ENCODE measurements at regions not wholly inside any gene's neighbourhood (a gene's known extent, or its start where the extent isn't known, plus 50 kb on each side); places are given as distances from the start of the nearest gene placed in this dataset.

GRCh38 chr2:146837857-146838256, 1007.0 kb upstream of the ACVR2A start (continued):
- TF ChIP-seq STAT1 (IDR thresholded peaks at IDR 0.05; ENCODE audit: unreplicated experiment) (no peak), ETS1 (IDR thresholded peaks at IDR 0.05) (no peak), JUNB (IDR thresholded peaks at IDR 0.05; ENCODE audit: unreplicated experiment) (no peak)

DNA sequence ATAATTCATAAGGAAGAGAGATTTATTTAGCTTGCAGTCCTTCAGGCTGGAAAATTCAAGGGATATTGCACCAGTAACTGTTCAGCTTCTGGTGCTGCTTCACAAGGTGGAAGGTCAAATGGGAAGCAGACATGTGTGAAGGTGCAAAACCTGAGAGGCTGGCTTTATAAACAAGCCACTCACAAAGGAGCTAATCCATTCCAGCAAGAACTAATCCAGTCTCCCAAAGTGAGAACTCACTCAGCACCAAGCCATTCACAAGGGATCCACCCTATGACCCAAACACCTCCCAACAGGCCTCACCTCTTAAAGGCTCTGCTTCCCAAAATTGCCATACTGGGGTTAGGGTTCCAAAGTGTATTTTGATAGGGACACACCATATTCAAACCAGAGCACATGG, 1018.4 kb upstream of the ACVR2A start:
- Mint-ChIP-seq H3K36me3 (ENCODE audit: low read depth) (peaks cover 6% of the 10 kb centered on the region; the same call in 2 of the 3 replicates), H3K27ac (no peak overlapping the region), H3K27me3 (ENCODE audit: insufficient read depth, low read depth, poor library complexity) (no peaks in the 10 kb centered on the region), H3K4me1 (peaks cover 17% of the 10 kb centered on the region; the same call in 2 of the 3 replicates), H3K9me3 (peaks cover 17% of the 10 kb centered on the region; the same call in 2 of the 3 replicates), H3K4me3 (no peak overlapping the region)
- TF ChIP-seq JUNB (IDR thresholded peaks at IDR 0.05; ENCODE audit: unreplicated experiment) (no peak), EZH2 (IDR thresholded peaks at IDR 0.05; ENCODE audit: low read depth, unreplicated experiment) (no peak), ZNF331 (CRISPR knock-in tag; IDR thresholded peaks at IDR 0.05; ENCODE audit: low read depth) (no peak), ETS1 (IDR thresholded peaks at IDR 0.05) (no peak), CTCF (conservative IDR thresholded peaks at IDR 0.05; ENCODE audit: low read depth in 2 of 2) (no peak), EZH2phosphoT487 (IDR thresholded peaks at IDR 0.05; ENCODE audit: unreplicated experiment) (no peak), POLR2AphosphoS5 (IDR thresholded peaks at IDR 0.05; ENCODE audit: low read depth) (no peak), ZNF114 (CRISPR knock-in tag; IDR thresholded peaks at IDR 0.05) (no peak), NANOG (IDR thresholded peaks at IDR 0.05; ENCODE audit: borderline replicate concordance) (no peak), CREB1 (CRISPR knock-in tag; IDR thresholded peaks at IDR 0.05; ENCODE audit: low read depth) (no peak), STAT1 (IDR thresholded peaks at IDR 0.05; ENCODE audit: unreplicated experiment) (no peak)
- TF ChIP-seq, protein P1, sequence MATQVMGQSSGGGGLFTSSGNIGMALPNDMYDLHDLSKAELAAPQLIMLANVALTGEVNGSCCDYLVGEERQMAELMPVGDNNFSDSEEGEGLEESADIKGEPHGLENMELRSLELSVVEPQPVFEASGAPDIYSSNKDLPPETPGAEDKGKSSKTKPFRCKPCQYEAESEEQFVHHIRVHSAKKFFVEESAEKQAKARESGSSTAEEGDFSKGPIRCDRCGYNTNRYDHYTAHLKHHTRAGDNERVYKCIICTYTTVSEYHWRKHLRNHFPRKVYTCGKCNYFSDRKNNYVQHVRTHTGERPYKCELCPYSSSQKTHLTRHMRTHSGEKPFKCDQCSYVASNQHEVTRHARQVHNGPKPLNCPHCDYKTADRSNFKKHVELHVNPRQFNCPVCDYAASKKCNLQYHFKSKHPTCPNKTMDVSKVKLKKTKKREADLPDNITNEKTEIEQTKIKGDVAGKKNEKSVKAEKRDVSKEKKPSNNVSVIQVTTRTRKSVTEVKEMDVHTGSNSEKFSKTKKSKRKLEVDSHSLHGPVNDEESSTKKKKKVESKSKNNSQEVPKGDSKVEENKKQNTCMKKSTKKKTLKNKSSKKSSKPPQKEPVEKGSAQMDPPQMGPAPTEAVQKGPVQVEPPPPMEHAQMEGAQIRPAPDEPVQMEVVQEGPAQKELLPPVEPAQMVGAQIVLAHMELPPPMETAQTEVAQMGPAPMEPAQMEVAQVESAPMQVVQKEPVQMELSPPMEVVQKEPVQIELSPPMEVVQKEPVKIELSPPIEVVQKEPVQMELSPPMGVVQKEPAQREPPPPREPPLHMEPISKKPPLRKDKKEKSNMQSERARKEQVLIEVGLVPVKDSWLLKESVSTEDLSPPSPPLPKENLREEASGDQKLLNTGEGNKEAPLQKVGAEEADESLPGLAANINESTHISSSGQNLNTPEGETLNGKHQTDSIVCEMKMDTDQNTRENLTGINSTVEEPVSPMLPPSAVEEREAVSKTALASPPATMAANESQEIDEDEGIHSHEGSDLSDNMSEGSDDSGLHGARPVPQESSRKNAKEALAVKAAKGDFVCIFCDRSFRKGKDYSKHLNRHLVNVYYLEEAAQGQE (IDR thresholded peaks at IDR 0.05; ENCODE audit: unreplicated experiment), result no peak
- no peak for DNase-seq (ENCODE audit: low spot score)
- H3K79me2 ChIP-seq (replicated peaks; ENCODE audit: insufficient read depth), result no peaks in the 10 kb centered on the region
- H3K27ac ChIP-seq (ENCODE audit: low read depth), result no peak overlapping the region
- ATAC-seq, result no peak
- no peaks in the 10 kb centered on the region for H3K27me3 ChIP-seq (ENCODE audit: insufficient read depth)
- no peaks in the 10 kb centered on the region for H4K20me1 ChIP-seq (replicated peaks; ENCODE audit: insufficient read depth)
- H3K4me1 ChIP-seq (ENCODE audit: insufficient read depth), result peaks cover 4% of the 10 kb centered on the region; the same call in 1 of the 2 replicates
- H3F3A ChIP-seq (replicated peaks; ENCODE audit: low read depth), result no peaks in the 10 kb centered on the region
- no peaks in the 10 kb centered on the region for H3K36me3 ChIP-seq (ENCODE audit: insufficient read depth)
- no peak overlapping the region for H3K4me2 ChIP-seq
- H3K9me2 ChIP-seq (ENCODE audit: insufficient read depth), result no peaks in the 10 kb centered on the region; the same call in 1 of the 2 replicates
- no peak overlapping the region for H3K4me3 ChIP-seq
- H2AFZ ChIP-seq, result peak overlapping the region; percentile 63; the same call in 1 of the 2 replicates

Data from GM23338 (cell line).